Right atrium auricular region (tissue), 2 donors: ENCODE measurements at regions not wholly inside any gene's neighbourhood (a gene's known extent, or its start where the extent isn't known, plus 50 kb on each side); places are given as distances from the start of the nearest gene placed in this dataset.

Experiments
- DNase-seq: peaks from one replicate; pipeline ENCODE4 v3.0.0-alpha.2; 2019; ENCODE audit warnings: low spot score
- H3K27ac ChIP-seq, 2 donors: fragments of 200-600 bp; sonication (generic); 1 replicate in 1 of 2; 2 replicates in 1 of 2; pipeline ENCODE4 v1.5.1; 2016 to 2019
- H3K27me3 ChIP-seq, 2 donors: fragments of 200-600 bp; sonication (generic); one replicate each; pipeline versions ENCODE4 v1.5.1 to v1.6.0; 2017 to 2019
- H3K36me3 ChIP-seq: fragments of 200-600 bp; sonication (generic); one replicate; pipeline ENCODE4 v1.5.1; 2016
- H3K4me1 ChIP-seq, 2 donors: fragments of 200-600 bp; sonication (generic); one replicate each; pipeline versions ENCODE4 v1.5.1 to v1.6.0; 2017 to 2019
- H3K4me3 ChIP-seq, 2 donors: fragments of 200-600 bp; sonication (generic); 1 replicate in 1 of 2; 2 replicates in 1 of 2; pipeline ENCODE4 v1.5.1; 2017 to 2019; ENCODE audit warnings: mild to moderate bottlenecking in 1 of 2, moderate library complexity in 1 of 2
- H3K9me3 ChIP-seq, 2 donors: fragments of 200-600 bp; sonication (generic); one replicate each; pipeline ENCODE4 v1.5.1; 2019
- CTCF ChIP-seq, 2 donors: fragments of 200-600 bp; sonication (generic); IDR thresholded peaks; one replicate each; pipeline ENCODE4 v1.5.1; 2019; ENCODE audit warnings: antibody characterized with exemption in 2 of 2

DNA sequence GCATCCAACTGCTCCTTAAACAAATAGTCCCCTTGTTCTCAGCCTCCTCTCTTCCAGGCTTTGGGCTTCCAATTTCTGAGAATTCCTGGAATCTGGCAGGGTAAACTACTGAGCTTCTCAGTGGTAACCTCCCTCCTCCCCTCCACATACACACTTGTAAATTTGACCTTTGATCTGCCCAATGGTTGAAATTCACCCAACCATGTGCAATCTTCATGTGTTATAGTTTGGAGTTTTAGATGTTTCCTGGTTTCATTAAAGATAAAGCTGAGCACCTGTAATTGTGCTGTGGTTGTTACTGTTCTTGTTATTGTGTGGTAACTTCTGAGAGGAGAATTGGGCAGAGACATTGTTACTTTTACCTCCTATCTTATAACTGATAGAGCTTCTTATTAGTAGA lies 328.4 kb downstream of the TPBG start:
- no peak overlapping the region for H3K4me3 ChIP-seq
- no peak for TF ChIP-seq CTCF (IDR thresholded peaks at IDR 0.05)
- H3K4me1 ChIP-seq = no peaks in the 10 kb centered on the region
- H3K27me3 ChIP-seq = no peaks in the 10 kb centered on the region
- no peak overlapping the region for H3K27ac ChIP-seq
- H3K9me3 ChIP-seq = no peaks in the 10 kb centered on the region
- no peaks in the 10 kb centered on the region for H3K36me3 ChIP-seq
- no peak for DNase-seq

GRCh38 chr6:82693094-82693493 lies 329.5 kb downstream of the TPBG start:
- H3K27ac ChIP-seq = no peak overlapping the region
- no peak for DNase-seq
- no peaks in the 10 kb centered on the region for H3K9me3 ChIP-seq
- H3K4me3 ChIP-seq = no peak overlapping the region
- H3K4me1 ChIP-seq = no peaks in the 10 kb centered on the region
- H3K27me3 ChIP-seq = no peaks in the 10 kb centered on the region
- H3K36me3 ChIP-seq = no peaks in the 10 kb centered on the region
- no peak for TF ChIP-seq CTCF (IDR thresholded peaks at IDR 0.05)

DNA sequence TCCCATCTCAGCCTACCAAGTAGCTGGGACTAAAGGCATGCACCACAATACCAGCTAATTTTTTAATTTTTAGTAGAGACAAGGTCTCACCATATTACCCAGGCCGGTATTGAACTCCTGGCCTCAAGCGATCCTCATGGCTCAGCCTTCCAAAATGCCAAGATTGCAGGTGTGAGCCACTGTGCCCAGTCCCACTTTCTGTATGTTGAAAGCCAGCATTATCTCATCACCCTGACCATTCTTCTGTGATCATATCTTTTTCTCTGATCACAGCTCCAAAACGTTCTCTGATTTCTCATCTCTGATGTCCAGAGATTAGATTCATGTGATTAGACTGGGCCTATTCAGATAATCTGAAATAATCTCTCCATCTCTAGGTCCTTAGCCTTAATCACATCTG lies 337.7 kb downstream of the TPBG start:
- H3K4me1 ChIP-seq = no peaks in the 10 kb centered on the region
- H3K36me3 ChIP-seq = no peaks in the 10 kb centered on the region
- H3K4me3 ChIP-seq = no peak overlapping the region
- H3K27me3 ChIP-seq = no peaks in the 10 kb centered on the region
- TF ChIP-seq CTCF (IDR thresholded peaks at IDR 0.05) = no peak
- no peak overlapping the region for H3K27ac ChIP-seq
- DNase-seq = no peak
- H3K9me3 ChIP-seq = no peaks in the 10 kb centered on the region

- no peak for DNase-seq
- H3K27me3 ChIP-seq = no peaks in the 10 kb centered on the region
- no peaks in the 10 kb centered on the region for H3K9me3 ChIP-seq
- H3K27ac ChIP-seq = no peak overlapping the region
- H3K36me3 ChIP-seq = no peaks in the 10 kb centered on the region
- H3K4me1 ChIP-seq = no peaks in the 10 kb centered on the region
- no peak for TF ChIP-seq CTCF (IDR thresholded peaks at IDR 0.05)
- H3K4me3 ChIP-seq = no peak overlapping the region
Observed at GRCh38 chr6:82702574-82702973, 339.0 kb downstream of the TPBG start.

- H3K27me3 ChIP-seq = no peaks in the 10 kb centered on the region
- no peak for DNase-seq
- H3K4me3 ChIP-seq = no peak overlapping the region
- no peaks in the 10 kb centered on the region for H3K9me3 ChIP-seq
- no peak overlapping the region for H3K27ac ChIP-seq
- no peak for TF ChIP-seq CTCF (IDR thresholded peaks at IDR 0.05)
- no peaks in the 10 kb centered on the region for H3K36me3 ChIP-seq
- no peaks in the 10 kb centered on the region for H3K4me1 ChIP-seq
Observed at GRCh38 chr6:82703230-82703629, 339.6 kb downstream of the TPBG start.

- H3K4me3 ChIP-seq = no peak overlapping the region
- no peak overlapping the region for H3K27ac ChIP-seq
- no peak for DNase-seq
- no peak for TF ChIP-seq CTCF (IDR thresholded peaks at IDR 0.05)
- H3K9me3 ChIP-seq = peaks cover 0 to 3% of the 10 kb centered on the region in 2 donors
- H3K27me3 ChIP-seq = no peaks in the 10 kb centered on the region
- no peaks in the 10 kb centered on the region for H3K4me1 ChIP-seq
- no peaks in the 10 kb centered on the region for H3K36me3 ChIP-seq
Observed at GRCh38 chr6:82704045-82704444, 340.4 kb downstream of the TPBG start.
